ENCODE measurements at regions not wholly inside any gene's neighbourhood (a gene's known extent, or its start where the extent isn't known, plus 50 kb on each side); places are given as distances from the start of the nearest gene placed in this dataset.

DNA sequence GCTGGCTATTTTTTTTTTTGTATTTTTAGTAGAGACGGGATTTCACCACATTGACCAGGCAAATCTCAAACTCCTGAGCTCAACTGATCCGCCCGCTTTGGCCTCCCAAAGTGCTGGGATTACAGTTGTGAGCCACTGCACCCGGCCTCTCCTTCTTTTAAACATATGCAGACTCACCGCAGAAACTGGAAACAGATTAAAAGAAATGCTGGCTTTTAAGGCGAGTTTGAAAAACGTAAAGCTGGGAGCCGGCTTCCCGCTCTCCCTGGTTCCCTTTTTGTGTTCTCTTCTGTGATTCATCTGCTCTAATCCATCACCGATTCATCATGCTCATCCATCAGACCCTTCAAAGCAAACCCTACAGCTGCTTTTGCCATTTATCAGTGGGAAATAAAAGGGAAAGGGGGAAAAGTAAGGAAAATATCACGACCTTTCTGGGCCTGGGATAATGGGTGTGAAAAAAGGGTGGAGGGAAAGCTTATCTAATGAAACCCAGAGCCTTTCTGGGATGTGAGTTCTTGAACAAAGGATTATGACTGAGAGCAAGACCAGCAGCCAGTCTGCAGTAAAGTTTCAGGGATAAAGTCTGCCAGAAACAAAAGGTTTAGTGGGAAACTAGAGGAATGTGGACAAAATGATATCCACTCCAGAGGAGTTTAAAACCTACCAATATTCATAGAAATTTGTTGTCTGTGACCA, 92.3 kb upstream of the LRIG1 start:
- no peak for DNase-seq

DNA sequence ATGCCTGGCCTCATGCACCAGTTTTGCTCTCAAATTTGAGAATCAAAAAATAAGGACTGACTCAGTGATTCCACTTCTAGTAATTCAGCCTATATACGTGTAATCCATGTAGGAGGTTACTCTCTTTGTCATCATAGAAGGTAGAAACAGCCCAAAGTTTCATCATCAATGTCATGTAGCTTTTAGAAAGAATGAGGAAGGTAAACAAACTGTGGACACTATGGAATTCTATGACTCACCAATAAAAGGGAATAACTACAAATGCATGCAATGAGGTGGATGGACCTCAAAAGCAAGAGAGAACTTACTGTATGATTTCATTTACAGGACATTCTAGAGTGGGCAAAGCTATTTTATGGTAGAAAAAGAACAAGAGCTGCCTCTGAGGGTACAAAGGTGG, 93.2 kb upstream of the LRIG1 start:
- DNase-seq: no peak

DNA sequence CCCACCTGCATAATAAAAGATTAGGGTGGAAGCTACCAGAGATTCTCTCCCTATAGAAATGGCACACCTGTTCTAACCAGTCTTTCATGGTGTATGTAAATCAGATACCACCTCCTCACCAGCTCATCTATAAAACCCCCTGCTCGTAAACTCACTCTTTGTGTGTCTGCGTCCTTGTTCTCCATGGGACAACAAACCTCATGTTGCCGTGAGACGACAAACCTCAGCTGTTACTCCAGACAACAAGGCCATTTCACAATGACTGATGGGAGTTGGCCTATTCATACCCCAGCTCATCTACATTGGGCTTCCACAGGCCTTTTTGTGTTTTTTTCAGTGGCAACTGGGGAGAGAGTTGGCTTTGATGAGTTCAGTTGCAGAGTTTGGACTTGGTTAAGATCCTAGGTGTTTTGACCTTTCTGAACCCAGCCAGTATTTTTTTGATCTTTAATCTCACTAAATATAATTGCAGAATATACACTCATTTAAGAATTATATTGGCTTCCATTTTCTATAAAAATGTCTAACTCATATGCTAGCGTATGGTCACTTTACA, 96.6 kb upstream of the LRIG1 start:
- no peak for DNase-seq

DNA sequence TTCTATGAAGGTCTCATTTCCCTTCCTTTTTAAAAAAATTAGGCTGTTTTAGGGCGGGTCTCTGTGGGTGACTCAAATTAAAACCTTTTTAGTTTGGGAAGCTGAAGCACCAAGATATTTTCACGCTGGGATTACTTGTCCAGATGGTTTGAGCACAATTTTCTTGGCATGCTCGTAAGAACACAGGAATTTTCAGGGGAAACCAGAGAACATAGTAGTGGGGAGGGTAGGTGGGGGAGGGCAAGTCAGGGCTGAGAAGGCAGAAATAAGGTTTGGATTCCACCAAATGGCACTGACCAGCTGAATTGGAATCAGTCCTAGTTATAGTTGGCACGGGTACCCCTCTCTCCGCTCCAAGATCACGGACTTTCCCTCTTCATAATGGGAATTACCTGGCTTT, 97.3 kb upstream of the LRIG1 start:
- DNase-seq: no peak

DNA sequence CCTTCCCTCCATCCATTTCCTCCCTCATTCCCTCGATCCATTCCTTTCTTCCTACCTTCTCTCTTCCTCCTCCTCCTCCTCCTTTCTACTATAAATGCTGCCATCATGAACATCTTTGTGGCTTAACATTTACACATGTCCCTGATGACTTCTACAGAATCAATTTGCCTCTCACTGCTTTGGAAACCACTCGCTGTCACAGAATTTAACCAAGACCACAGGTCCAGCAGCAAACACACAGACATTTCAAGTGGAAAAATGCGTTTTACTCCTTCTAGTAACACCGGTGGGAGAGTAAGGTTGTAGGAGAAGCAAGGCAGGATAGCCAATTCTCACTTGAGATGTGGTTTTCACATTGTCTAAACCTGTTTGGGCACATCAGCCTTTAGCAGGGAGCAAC, 101.4 kb upstream of the LRIG1 start:
- no peak for DNase-seq

DNA sequence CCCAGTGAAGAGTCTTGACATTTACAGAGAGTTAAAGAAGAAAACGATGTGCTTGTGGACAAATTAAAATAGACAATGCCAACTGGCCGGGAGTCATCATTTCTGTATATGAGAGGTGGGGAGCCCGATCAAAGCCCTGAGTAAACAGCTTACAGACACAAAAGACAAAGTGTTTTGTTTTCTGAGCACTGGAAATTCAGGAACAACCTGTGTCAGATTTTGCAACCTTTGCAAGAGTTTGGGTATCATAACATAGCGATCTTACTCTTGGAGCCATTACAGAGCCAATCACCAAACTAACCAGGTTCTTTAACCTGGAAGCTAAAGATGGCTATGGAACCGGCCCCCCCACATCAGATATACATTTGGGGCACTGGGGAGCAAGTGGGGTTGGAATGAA, 101.9 kb upstream of the LRIG1 start:
- no peak for DNase-seq

DNA sequence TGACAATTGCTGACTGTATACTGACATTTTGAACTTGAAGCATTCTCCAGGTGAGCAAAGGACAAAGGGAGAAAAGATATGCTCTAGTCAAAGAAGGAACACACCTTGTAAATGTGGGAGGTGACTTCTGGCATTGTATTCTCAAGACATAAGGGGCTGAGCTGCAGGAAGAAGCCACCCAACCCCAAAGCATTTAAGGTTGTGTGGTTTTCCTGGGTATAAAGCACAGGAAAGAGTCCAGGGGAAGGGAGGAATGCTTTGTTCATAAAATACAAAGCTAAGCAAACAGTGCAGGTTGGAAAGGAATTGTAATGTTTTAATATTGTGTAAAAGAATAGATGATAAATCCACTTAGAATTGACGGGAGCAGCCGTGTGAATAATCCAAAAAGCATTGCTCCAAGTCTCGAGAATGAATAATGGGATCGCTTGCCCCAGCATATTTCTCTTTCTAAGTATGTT, 102.4 kb upstream of the LRIG1 start:
- no peak for DNase-seq

DNA sequence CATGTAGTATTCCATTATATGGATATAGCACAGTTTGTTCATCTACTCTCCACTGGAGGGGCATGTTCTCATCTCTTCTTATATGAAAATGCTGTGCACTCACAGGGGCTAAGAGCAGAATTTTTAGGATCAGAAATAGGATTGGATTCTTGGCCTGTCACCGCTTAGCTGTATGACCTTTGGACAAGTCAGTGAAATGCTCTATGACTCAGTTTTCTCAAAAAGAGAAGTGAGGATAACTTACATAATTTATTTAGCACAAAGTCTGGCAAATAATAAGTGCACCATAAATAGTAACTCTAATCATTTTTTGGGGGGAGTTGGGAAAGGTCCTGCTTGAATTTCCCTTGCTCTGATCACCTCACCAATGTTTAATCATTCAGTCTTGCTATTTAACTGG, 103.7 kb upstream of the LRIG1 start:
- no peak for DNase-seq

DNA sequence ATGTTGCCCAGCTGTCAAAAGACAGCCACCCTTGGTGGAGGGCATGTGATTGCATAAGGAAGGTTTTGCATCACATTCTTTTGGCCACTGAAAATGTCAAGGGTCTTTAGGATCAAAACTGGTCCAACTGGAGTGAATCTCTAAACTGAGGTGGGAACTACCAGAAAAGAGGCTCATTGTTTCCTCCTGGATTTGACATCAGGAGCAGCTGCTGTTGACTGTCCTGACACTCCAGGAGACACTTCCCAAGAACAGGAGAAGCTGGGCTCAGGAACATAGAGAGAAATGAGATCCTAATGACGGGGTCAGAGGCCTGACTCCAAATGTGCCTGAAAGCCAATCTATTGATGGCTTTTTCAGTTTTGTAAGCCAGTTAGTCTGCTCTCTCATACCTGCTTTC, 105.3 kb upstream of the LRIG1 start:
- no peak for DNase-seq

DNA sequence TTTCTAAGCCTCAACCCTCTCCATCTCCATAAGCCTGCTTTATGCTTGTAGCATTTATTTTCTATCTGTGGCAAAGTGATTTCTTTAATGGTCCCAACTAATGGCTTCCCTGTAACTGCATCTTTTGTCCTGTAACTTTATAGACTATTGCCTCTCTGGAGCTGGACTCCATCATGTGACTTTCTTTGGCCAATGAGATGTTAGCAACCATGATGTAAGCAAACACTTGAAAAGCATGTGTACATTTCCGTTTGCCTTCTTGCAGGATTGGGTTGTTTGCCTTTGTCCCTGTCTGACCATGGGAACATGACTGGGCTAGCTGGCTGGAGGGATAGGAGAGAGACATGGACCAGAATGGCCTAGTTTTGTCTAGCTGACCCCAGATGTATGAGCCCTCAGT, 106.0 kb upstream of the LRIG1 start:
- DNase-seq: no peak

DNA sequence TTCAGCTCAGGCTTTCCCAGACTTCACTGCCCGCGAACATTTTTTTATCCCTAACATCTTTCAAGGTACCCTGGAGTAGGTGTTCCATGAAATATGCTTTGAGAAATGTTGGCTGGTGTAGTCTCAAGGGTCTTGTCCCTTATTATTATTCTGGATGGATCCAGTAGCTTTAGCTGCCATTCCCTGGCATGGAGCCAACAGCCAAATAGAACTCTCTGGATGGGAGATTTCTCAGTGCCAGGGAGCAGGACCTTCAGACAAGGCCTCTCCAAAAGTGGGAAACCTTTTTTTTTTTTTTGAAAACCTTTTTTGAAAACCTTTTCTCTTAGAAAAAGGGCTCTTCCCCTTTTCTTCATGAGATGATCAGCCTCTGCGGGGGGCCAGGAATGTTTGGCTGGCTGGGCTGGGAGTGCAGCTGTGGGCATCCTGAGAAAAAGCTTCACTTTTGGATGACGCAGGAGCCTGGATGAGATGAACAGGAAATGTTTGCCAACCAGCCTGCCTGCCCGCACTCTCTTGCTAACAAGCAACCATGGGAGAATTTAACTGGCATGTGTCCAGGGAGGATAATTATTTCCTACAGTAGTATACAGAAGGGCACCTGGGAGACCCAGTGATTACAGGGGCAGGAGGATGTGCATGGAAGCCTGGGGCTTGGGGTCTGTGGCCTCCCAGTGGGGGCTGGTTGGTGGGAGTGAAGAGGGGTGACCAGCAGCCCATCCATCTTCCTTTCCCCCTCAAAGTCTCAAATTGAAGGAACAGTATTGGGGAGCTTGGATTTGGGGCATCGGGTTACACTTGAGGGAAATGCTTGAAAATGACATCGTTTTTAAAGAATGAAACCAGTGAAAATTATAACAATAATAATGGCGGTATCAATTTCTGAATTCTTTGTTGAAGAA, 109.1 kb upstream of the LRIG1 start:
- no peak for DNase-seq

DNA sequence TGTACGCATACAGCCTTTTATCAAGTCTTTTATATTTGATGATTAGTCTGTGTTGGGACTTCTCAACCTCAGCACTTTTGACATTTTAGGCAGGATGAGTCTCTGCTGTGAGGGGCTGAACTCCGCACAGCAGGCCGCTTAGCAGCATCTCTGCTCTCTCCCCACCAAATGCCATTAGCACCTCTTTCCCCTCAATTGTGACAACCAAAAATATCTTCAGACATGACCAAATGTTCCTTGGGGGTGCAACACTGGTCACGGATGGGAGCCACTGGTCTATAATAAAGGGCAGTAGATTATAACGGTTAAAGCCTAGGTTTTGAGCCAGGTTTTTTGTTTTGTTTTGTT, 109.7 kb upstream of the LRIG1 start:
- no peak for DNase-seq

DNA sequence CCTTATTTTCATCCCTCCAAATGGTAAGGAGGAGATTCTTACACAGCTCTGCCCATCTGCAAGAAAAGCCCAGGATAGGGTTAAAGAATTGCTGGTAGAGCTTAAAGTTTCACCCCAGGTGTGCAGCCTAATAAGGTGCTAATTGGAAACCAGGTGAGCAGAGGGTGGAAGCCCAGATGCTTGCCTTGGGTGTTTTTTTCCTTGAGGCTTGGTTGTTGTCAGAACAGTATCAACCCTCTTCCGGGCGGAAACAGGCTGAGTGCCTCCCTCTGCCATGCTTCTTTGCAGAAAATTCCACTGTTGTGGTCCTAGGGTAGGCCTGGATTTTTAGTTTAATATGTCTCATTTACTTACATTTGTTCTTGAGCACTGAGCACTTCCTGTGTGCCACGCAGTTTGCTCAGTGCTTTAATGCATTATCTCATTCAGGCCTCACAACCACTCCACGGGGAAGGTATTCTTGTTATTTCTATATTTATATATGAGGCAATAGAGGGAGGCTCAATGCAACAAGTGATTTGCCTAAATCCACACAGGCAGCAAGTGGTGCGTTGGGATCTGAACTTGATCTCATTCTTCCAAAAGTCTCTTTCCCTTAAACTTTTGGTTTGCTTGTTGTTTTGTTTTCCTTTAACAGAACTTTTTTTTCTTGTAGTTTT, 115.0 kb upstream of the LRIG1 start:
- no peak for DNase-seq

DNA sequence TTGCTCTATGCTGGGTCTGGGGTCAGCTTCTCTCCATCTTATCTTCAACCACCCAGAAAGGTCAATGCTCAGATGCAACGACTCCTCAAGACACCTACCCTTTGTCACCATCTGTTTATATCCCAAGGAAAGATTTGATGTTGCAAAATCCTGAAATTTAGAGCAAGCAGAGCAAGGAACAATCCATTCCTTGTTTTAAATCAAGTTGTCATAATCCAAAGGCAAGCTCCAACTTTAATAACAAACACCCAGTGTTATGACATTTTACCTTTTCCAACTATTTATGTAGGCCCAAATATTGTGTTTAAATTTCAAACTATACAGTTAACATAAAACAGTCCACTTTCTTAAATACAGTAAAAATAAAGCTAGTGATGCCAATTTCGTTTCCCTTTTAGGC, 116.5 kb upstream of the LRIG1 start:
- DNase-seq: no peak

DNA sequence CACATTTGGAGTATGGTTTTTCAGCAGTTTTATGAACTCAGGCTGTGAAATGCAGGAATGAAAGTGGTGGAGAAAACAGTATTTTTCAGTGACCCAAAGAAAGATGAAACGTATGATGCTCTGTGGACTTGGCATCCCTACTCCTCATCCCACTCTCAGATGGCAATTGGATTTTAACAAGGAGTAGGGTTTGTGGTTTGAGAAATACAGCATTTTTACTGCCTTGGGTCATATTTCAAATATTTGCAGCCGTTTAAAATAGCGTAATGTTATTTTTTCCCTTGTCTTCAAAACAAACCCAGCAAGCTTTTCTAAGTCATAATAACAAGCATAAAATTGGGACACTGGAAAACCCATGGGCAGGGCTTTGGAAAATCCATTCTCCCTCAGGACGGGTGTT, 117.2 kb upstream of the LRIG1 start:
- no peak for DNase-seq

DNA sequence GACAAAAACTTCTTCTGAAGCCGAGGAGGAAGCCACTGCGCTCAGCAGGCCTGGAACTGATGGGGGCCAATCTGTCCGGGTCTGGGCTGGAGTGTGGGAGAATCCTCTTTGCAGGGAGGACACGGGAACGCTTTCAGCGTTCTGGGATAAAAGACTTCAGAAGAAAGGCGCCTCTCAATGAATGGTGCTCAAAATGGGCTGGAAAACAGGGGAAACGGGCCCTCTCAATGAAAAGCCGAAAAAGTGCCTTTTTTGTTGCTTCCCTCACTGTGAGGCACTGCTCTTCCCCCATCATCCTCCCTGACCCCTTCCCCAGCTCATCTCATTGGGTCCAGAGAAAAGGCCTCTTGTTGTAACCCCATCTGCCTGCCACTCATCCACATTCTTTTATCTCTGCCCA, 119.5 kb upstream of the LRIG1 start:
- no peak for DNase-seq

DNA sequence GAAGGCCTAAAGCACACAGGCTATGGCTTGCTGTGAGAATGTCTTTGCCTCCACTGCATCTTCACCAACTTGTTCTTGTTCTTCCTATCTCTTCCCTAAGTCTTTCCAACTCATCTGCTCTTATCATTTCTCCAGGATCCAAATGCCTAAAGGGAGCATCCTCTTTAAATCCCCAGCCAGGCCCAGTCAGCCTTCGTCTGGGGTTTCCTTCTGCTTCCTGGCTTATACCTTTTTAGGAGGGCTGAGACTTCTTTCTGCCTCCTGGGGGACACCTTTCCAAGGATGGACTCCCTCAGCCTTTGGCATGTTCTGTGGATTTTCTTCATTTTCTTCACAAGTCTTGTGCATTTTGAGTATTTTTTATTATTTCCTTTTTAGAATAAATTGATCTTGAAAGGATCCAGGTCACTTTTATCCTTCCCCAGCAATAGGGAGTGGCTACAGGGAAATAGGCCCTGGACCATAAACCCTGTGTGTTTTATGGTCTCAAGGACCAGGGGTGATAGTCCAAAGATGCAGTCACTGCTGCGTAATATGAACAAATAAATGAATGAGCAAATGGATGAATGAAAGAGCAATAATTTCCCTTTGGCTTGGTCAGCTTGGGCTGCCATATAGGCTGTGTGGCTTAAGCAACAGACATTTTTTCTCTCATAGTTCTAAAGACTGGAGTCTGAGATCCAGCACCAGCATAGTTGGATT, 122.1 kb upstream of the LRIG1 start:
- DNase-seq: no peak

DNA sequence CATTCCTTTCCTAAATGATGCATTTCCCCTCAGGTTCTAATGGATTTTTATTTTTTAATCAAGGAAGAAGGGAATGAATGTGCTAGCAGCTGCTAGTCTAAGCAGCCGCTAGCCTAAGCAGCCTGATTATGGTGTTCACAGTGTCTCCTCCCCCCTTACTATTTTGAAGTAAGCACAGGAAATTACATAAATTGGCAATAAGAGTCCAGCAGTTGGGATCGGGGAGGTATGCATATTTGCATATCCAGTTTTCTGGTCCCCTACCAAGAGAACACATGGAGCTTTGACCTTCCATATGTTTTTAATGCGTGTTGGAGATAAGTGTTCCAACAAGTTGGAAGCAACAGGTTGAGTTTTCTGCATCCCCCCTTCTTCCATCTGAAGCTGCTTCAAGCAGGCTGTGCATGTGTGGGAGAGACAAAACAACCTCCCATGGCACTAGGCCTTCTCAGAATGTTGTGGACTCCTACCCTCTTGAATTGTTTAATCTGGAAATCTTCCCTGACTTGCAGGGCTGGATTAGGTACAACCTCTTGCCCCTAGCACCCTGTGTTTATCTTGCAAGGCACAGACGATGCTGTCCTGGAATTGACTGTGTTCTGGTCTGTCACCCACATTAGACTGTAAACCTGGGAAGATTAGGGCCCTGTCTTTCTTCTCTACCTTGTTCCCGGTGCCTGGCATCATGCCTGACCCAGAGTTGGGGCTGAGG, 124.8 kb upstream of the LRIG1 start:
- DNase-seq: no peak

DNA sequence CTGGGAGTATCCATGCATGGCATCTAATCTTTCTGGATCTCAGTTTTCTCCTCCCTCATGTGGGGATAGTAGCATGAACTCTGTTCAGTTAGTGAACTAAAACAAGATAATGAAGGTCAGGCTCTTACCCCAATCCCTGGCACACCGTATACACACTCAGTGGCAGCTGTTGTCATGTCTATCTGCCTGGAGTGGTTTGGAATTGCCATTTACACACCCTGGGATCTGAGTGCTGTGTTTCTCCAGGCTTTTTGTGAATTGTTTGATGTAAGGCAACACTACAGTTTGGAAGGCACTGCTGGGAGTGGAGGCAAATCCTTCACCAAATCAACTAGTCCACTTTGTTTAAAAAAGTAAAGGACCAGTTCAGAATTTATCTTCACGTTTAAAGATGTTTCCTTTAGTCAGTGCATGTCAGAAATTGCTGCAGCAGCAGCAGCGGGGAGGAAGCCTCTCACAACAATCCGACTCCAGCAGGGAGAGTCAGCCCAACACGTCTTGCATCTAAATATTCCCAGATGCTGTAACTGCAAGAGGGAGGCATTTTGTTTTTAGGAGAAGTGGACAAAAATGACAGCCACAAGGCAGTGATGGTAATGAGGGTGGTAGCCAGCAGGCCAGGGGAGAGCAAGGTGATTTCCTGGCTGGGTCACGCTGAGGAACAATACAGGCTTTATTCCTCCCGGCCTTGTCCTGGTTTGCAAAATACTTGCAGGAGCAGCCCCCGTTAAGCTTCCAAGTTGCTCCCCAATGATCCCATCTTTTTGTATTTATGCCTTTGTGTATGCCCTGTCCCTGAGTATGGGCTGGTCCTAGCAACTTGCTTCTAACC, 128.5 kb upstream of the LRIG1 start:
- no peak for DNase-seq

DNA sequence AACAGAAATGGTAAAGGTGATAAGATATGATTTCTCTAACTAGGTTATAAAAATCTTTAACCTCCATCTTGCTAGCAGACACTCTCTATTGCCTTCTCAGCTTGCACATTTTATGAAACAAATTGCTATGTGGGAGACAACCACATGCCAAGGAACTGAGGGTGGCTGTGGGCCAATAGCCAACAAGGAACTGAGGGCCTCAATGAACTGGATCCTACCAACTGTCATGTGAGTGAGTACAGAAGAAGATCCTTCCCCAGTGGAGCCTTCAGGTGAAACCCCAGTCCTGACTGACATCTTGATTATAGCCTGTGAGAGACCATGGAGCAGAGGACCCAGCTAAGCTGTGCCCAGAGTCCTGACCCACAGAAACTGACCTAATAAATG, 129.2 kb upstream of the LRIG1 start:
- DNase-seq: no peak

All from GDM1 (cell line).